Body of pancreas (tissue), 4 donors: ENCODE measurements at regions not wholly inside any gene's neighbourhood (a gene's known extent, or its start where the extent isn't known, plus 50 kb on each side); places are given as distances from the start of the nearest gene placed in this dataset.
"Not testable (repeated sequence)": the region's sequence is repeated elsewhere in the genome, so short reads cannot be mapped to it uniquely, and the experiment has no call there.

Source experiments
- ATAC-seq: fragments of 150-250 bp; one replicate; pipeline ENCODE4 v1.9.1; 2016
- DNase-seq, 4 donors: peaks; one replicate each; pipeline ENCODE4 v3.0.0-alpha.2; 2019
- H3K27ac ChIP-seq, 4 donors: fragments of 200-600 bp; sonication (generic); 1 replicate in 3 of 4; 2 replicates in 1 of 4; pipeline versions ENCODE4 v1.5.1 to v1.6.1; 2016 to 2019; ENCODE audit warnings: mild to moderate bottlenecking in 1 of 4, mixed read lengths in 1 of 4, moderate library complexity in 1 of 4
- H3K27me3 ChIP-seq, 2 donors: fragments of 200-600 bp; sonication (generic); one replicate each; pipeline ENCODE4 v1.6.0; 2016; ENCODE audit warnings: mild to moderate bottlenecking in 1 of 2
- H3K36me3 ChIP-seq, 2 donors: fragments of 200-600 bp; sonication (generic); replicated peaks in 1 of 2; 2 replicates each; pipeline ENCODE4 v1.5.1; 2016; ENCODE audit warnings: low read depth in 2 of 2; ENCODE audit not compliant: insufficient read depth in 1 of 2
- H3K4me1 ChIP-seq: fragments of 200-600 bp; sonication (generic); one replicate; pipeline ENCODE4 v1.6.0; 2016
- H3K4me3 ChIP-seq, 2 donors: fragments of 200-600 bp; sonication (generic); 1 replicate in 1 of 2; 2 replicates in 1 of 2; pipeline ENCODE4 v1.5.1; 2016 to 2019
- H3K9me3 ChIP-seq, 3 donors: fragments of 200-600 bp; sonication (generic); 1 replicate in 2 of 3; 2 replicates in 1 of 3; pipeline ENCODE4 v1.5.1; 2016
- CTCF ChIP-seq, 7 experiments: fragments of 450-650 bp in 4 of 7; fragments of 200-600 bp in 3 of 7; sonication (generic) in 3 of 7; IDR thresholded peaks; one replicate each; pipeline ENCODE4 v1.5.1; 2016 to 2019; ENCODE audit warnings: antibody characterized with exemption in 7 of 7
- POLR2A ChIP-seq, 3 donors: fragments of 450-650 bp; IDR thresholded peaks; one replicate each; pipeline ENCODE4 v1.6.1; 2016; ENCODE audit warnings: antibody characterized with exemption in 3 of 3, mild to moderate bottlenecking in 2 of 3
- WGBS, 2 donors: methylation state at CpG; one replicate each; pipeline ENCODE4 v1.1.5; 2017; 5-methylcytosine and 5-hydroxymethylcytosine counted together
- intact Hi-C: fragments of 100-400 bp; cut with DNase I; formaldehyde crosslinking; loops from one replicate; pipeline ENCODE4 v1.15.1; 2023

GRCh38 chr7:124618871-124619270, 146.7 kb downstream of the GPR37 start:
- intact Hi-C loops = no loop called here
- Histone ChIP-seq H3K27ac (no peak overlapping the region), H3K4me3 (no peak overlapping the region), H3K9me3 (no peaks in the 10 kb centered on the region), H3K27me3 (no peaks in the 10 kb centered on the region), H3K36me3 (no peaks in the 10 kb centered on the region), H3K4me1 (no peaks in the 10 kb centered on the region)
- ATAC-seq = no peak
- 67 to 69% methylated on average over 1 of the region's 1 CpG for WGBS, 2 donors
- DNase-seq = no peak
- TF ChIP-seq CTCF (IDR thresholded peaks at IDR 0.05) (no peak), POLR2A (IDR thresholded peaks at IDR 0.05) (no peak)

- H3K36me3 ChIP-seq, H3K4me3 ChIP-seq, intact Hi-C loops, H3K27ac ChIP-seq, H3K4me1 ChIP-seq, DNase-seq, H3K27me3 ChIP-seq, H3K9me3 ChIP-seq, ATAC-seq: not testable (repeated sequence)
- 27 to 59% methylated on average over 2 of the region's 2 CpGs for WGBS, 2 donors
These were observed 147.5 kb downstream of the GPR37 start for GRCh38 chr7:124618051-124618450.

GRCh38 chr7:124603066-124603465, 162.5 kb downstream of the GPR37 start:
- 72 to 73% methylated on average over 1 of the region's 1 CpG for WGBS, 2 donors
- no peak for ATAC-seq
- intact Hi-C loops = no loop called here
- no peaks in the 10 kb centered on the region for H3K4me1 ChIP-seq
- H3K27me3 ChIP-seq = no peaks in the 10 kb centered on the region
- no peak for DNase-seq
- no peak overlapping the region for H3K4me3 ChIP-seq
- no peaks in the 10 kb centered on the region for H3K9me3 ChIP-seq
- H3K27ac ChIP-seq = no peak overlapping the region
- TF ChIP-seq POLR2A (IDR thresholded peaks at IDR 0.05) (no peak), CTCF (IDR thresholded peaks at IDR 0.05) (no peak)
- H3K36me3 ChIP-seq = no peaks in the 10 kb centered on the region

- no peak overlapping the region for H3K27ac ChIP-seq
- no peak for TF ChIP-seq CTCF (IDR thresholded peaks at IDR 0.05)
- TF ChIP-seq POLR2A (IDR thresholded peaks at IDR 0.05) = no peak
- no peaks in the 10 kb centered on the region for H3K9me3 ChIP-seq
- H3K4me3 ChIP-seq = no peak overlapping the region
- no peaks in the 10 kb centered on the region for H3K36me3 ChIP-seq
- ATAC-seq (no peak), DNase-seq (no peak)
- intact Hi-C loops = no loop called here
- no peaks in the 10 kb centered on the region for H3K27me3 ChIP-seq
- H3K4me1 ChIP-seq = no peaks in the 10 kb centered on the region
These were observed 168.1 kb downstream of the GPR37 start for GRCh38 chr7:124597509-124597908.

- WGBS, 2 donors = 47 to 61% methylated on average over 1 of the region's 1 CpG
- H3K4me1 ChIP-seq = no peaks in the 10 kb centered on the region
- H3K4me3 ChIP-seq = no peak overlapping the region
- intact Hi-C loops = no loop called here
- H3K9me3 ChIP-seq = no peaks in the 10 kb centered on the region
- no peak overlapping the region for H3K27ac ChIP-seq
- ATAC-seq (no peak), DNase-seq (no peak)
- no peaks in the 10 kb centered on the region for H3K36me3 ChIP-seq
- H3K27me3 ChIP-seq = no peaks in the 10 kb centered on the region
- TF ChIP-seq POLR2A (IDR thresholded peaks at IDR 0.05) (no peak), CTCF (IDR thresholded peaks at IDR 0.05) (no peak)
These were observed 168.7 kb downstream of the GPR37 start for GRCh38 chr7:124596881-124597280.
